Left ventricle myocardium inferior (tissue), 1 donor: ENCODE measurements at regions not wholly inside any gene's neighbourhood (a gene's known extent, or its start where the extent isn't known, plus 50 kb on each side); places are given as distances from the start of the nearest gene placed in this dataset.

Experiments
- DNase-seq: peaks from one replicate; pipeline ENCODE4 v3.0.0-alpha.2; 2020
- H3K27ac ChIP-seq: fragments of 200-600 bp; replicated peaks from 2 replicates; pipeline ENCODE4 v1.8.0; 2021
- H3K27me3 ChIP-seq: fragments of 200-600 bp; 2 replicates; pipeline ENCODE4 v1.8.0; 2021; ENCODE audit warnings: low read depth
- H3K36me3 ChIP-seq: fragments of 200-600 bp; 2 replicates; pipeline ENCODE4 v1.8.0; 2021
- H3K4me1 ChIP-seq: fragments of 200-600 bp; 2 replicates; pipeline ENCODE4 v1.8.0; 2021
- H3K4me3 ChIP-seq: fragments of 200-600 bp; 2 replicates; pipeline ENCODE4 v1.8.0; 2021; ENCODE audit warnings: mild to moderate bottlenecking, moderate library complexity
- H3K9me3 ChIP-seq: fragments of 200-600 bp; replicated peaks from 2 replicates; pipeline ENCODE4 v1.8.0; 2021
- CTCF ChIP-seq: fragments of 200-600 bp; IDR thresholded peaks from 2 replicates; pipeline ENCODE4 v1.8.0; 2021; ENCODE audit warnings: antibody characterized with exemption, mild to moderate bottlenecking, borderline replicate concordance
- intact Hi-C: fragments of 100-400 bp; cut with micrococcal nuclease; formaldehyde crosslinking; loops from one replicate; pipeline ENCODE4 v1.11.0; 2022
- donor health status: DM: no; HTN: yes; CAD: no; lungs with severe emphysema.

- no peaks in the 10 kb centered on the region for H3K27me3 ChIP-seq
- H3K4me1 ChIP-seq = peaks cover 75% of the 10 kb centered on the region
- intact Hi-C loops = loop anchor here (10.0 kb wide), 2 partner anchors 123 to 203 kb away; no protein-coding TSS in a partner anchor
- H3K4me3 ChIP-seq = no peak overlapping the region
- TF ChIP-seq CTCF = no peak
- no peak overlapping the region for H3K27ac ChIP-seq
- no peak for DNase-seq
- H3K9me3 ChIP-seq = no peaks in the 10 kb centered on the region
- peaks cover 4% of the 10 kb centered on the region for H3K36me3 ChIP-seq
Observed at GRCh38 chr2:196287523-196287922, 116.1 kb upstream of the STK17B start.

GRCh38 chr2:196288006-196288538 is 116.7 kb upstream of the STK17B start:
- Histone ChIP-seq H3K4me3 (no peak overlapping the region), H3K36me3 (peaks cover 4% of the 10 kb centered on the region), H3K27me3 (no peaks in the 10 kb centered on the region), H3K27ac (no peak overlapping the region), H3K9me3 (no peaks in the 10 kb centered on the region), H3K4me1 (peaks cover 77% of the 10 kb centered on the region)
- intact Hi-C loops = loop anchor here (10.0 kb wide), 2 partner anchors 123 to 203 kb away; no protein-coding TSS in a partner anchor
- no peak for TF ChIP-seq CTCF
- no peak for DNase-seq

- Histone ChIP-seq H3K4me3 (no peak overlapping the region), H3K27ac (peak overlapping the region; percentile 69), H3K9me3 (no peaks in the 10 kb centered on the region), H3K36me3 (peaks cover 4% of the 10 kb centered on the region), H3K27me3 (no peaks in the 10 kb centered on the region), H3K4me1 (peaks cover 79% of the 10 kb centered on the region)
- TF ChIP-seq CTCF = no peak
- intact Hi-C loops = loop anchor here (10.0 kb wide), 2 partner anchors 124 to 204 kb away; no protein-coding TSS in a partner anchor
- DNase-seq = no peak
Observed at GRCh38 chr2:196289000-196289399, 117.6 kb upstream of the STK17B start.

- Histone ChIP-seq H3K9me3 (no peaks in the 10 kb centered on the region), H3K36me3 (peaks cover 4% of the 10 kb centered on the region), H3K27ac (peak overlapping the region; percentile 69), H3K27me3 (no peaks in the 10 kb centered on the region), H3K4me3 (no peak overlapping the region), H3K4me1 (peaks cover 79% of the 10 kb centered on the region)
- intact Hi-C loops = no loop called here
- TF ChIP-seq CTCF = no peak
- no peak for DNase-seq
Observed at GRCh38 chr2:196290136-196290535, 118.8 kb upstream of the STK17B start.

GRCh38 chr2:196290569-196290968 is 119.2 kb upstream of the STK17B start:
- Histone ChIP-seq H3K27ac (peak overlapping the region; percentile 69), H3K36me3 (peaks cover 4% of the 10 kb centered on the region), H3K4me1 (peaks cover 79% of the 10 kb centered on the region), H3K27me3 (no peaks in the 10 kb centered on the region), H3K9me3 (no peaks in the 10 kb centered on the region), H3K4me3 (no peak overlapping the region)
- no peak for DNase-seq
- no peak for TF ChIP-seq CTCF
- intact Hi-C loops = no loop called here
